ENCODE measurements at regions not wholly inside any gene's neighbourhood (a gene's known extent, or its start where the extent isn't known, plus 50 kb on each side); places are given as distances from the start of the nearest gene placed in this dataset.
"Not testable (repeated sequence)": the region's sequence is repeated elsewhere in the genome, so short reads cannot be mapped to it uniquely, and the experiment has no call there.

GRCh38 chr19:31037286-31037980 is 311.8 kb downstream of the TSHZ3 start:
- no peak overlapping the region for H3K4me3 ChIP-seq (ENCODE audit: control insufficient read depth, low read depth, low read length)
- no peak for TF ChIP-seq CTCF (IDR thresholded peaks at IDR 0.05; ENCODE audit: control insufficient read depth, insufficient read depth, low read depth, low read length, missing control alignments)
- no peak for DNase-seq (ENCODE audit: low read depth)

- H3K4me3 ChIP-seq (ENCODE audit: control insufficient read depth, low read depth, low read length): not testable (repeated sequence)
Observed at GRCh38 chr19:31031455-31031854, 317.8 kb downstream of the TSHZ3 start.

DNA sequence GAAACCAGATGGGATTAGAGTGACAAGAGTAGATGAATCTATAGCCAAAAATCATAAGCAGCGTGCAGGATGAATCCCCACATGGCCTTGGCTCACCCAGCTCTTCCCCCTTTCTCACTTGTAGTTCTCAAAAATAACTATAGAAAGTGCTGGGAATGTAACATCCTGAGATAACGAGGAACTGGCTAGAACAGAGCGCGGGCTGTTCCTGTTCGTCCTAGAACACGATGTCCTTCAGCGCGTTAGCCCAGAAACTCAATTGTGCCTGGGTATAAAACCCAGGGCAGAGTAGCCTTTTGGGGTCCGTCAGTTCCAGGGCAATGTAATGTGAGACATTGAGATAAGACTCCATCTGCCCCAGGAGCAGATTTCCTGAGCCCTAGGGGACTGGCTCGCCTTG is 326.2 kb downstream of the TSHZ3 start:
- H3K4me3 ChIP-seq (ENCODE audit: control insufficient read depth, low read depth, low read length): no peak overlapping the region
- TF ChIP-seq CTCF (IDR thresholded peaks at IDR 0.05; ENCODE audit: control insufficient read depth, insufficient read depth, low read depth, low read length, missing control alignments): no peak
- DNase-seq (ENCODE audit: low read depth): no peak

More at GRCh38 chr19:31031455-31031854, 317.8 kb downstream of the TSHZ3 start:
- DNase-seq (ENCODE audit: low read depth): not testable (repeated sequence)

DNA sequence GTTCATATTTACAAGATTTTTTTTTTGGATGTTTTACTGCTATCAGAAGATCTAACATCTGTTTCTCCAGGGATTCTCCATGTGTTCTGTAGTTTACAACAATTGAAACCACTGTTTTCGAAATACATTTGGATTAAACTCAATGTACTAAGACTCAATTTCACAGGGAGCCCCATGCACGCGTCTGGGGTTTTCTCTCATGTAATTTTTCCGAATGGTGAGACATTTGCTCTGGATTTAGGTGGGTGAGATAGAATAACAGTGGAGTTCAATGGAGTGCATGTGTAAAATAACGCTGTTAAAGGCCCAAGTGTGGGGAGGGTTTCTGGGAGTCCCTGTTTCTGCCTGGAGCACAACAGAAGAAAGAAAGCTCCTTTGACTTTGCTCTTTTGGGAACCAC is 330.3 kb downstream of the TSHZ3 start:
- no peak overlapping the region for H3K4me3 ChIP-seq (ENCODE audit: control insufficient read depth, low read depth, low read length)
- no peak for TF ChIP-seq CTCF (IDR thresholded peaks at IDR 0.05; ENCODE audit: control insufficient read depth, insufficient read depth, low read depth, low read length, missing control alignments)
- no peak for DNase-seq (ENCODE audit: low read depth)

DNA sequence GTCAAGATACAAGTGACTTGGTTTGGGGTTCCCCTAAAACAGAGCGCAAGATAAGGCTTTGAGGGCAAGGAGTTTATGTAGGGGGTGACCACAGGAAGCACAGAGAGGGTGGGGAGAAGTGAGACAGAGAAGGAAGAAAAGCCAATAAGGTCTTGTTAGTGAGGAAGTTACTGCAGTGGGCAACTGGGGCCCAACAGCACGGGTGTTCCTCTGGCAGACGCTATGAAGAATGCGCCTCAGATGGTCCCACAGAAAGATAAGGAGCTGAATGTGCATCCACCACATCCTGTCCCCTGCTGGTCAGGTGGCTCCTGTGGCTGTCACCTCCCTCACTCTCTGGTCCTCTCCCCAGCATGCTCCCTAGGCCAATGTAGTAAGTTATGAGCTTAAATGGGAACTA is 333.5 kb downstream of the TSHZ3 start:
- H3K4me3 ChIP-seq (ENCODE audit: control insufficient read depth, low read depth, low read length): no peak overlapping the region
- no peak for TF ChIP-seq CTCF (IDR thresholded peaks at IDR 0.05; ENCODE audit: control insufficient read depth, insufficient read depth, low read depth, low read length, missing control alignments)
- DNase-seq (ENCODE audit: low read depth): no peak

DNA sequence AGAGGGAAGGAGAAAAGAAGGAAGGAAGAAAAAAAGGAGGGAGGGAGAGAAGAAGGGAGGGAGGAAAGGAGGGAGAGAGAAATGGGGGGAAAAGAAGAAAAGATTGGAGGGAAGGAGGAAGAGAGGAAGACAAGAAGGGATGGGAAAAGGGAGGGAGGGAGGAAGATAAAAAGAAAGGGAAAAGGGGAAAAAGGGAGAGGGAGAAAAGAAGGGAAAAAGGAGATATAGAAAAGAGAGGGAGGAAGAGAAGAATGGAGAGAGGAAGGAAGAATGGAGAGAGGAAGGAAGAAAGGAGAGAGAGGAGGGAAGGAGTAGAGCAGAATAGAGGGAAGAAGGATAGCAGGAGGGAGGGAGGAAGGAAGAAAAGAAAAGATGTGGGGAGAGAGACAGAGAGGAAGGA is 334.6 kb downstream of the TSHZ3 start:
- H3K4me3 ChIP-seq (ENCODE audit: control insufficient read depth, low read depth, low read length): no peak overlapping the region
- TF ChIP-seq CTCF (IDR thresholded peaks at IDR 0.05; ENCODE audit: control insufficient read depth, insufficient read depth, low read depth, low read length, missing control alignments): no peak
- DNase-seq (ENCODE audit: low read depth): no peak

DNA sequence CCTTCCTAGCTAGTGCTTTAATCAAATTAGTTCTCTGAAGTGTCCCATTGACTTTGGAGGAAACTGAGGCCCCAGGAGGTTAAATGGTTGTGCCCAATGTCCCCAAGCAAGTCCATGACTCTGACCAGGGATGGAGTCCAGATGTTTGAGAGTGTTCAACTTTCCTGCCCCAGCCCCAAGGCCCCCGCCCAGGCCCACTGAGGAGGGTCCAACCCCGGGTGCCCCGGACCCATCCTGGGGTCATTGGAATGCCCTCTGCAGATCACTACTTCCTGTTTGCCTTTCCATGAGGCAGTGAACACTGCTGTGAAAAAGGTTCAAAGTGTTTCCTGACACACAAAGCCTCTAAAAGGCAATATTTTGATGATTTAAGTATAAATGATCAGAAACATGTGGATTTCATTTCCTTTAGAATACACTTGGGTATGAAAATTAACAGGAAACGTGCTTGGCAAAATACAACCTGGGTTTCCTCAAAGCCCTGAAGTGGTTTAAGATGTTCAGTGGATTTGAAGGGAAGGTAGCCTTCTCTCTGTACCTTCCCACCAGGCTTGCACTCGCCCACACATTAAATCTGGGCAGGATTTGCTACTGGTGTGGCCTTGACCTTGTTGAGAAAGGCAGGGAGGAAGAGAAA is 335.7 kb downstream of the TSHZ3 start:
- DNase-seq (ENCODE audit: low read depth): no peak
- no peak overlapping the region for H3K4me3 ChIP-seq (ENCODE audit: control insufficient read depth, low read depth, low read length)
- no peak for TF ChIP-seq CTCF (IDR thresholded peaks at IDR 0.05; ENCODE audit: control insufficient read depth, insufficient read depth, low read depth, low read length, missing control alignments)
